SK-MEL-5 (cell line): ENCODE measurements at regions not wholly inside any gene's neighbourhood (a gene's known extent, or its start where the extent isn't known, plus 50 kb on each side); places are given as distances from the start of the nearest gene placed in this dataset.
"Not testable (repeated sequence)": the region's sequence is repeated elsewhere in the genome, so short reads cannot be mapped to it uniquely, and the experiment has no call there.

Experiments
- DNase-seq: peaks from one replicate; pipeline ENCODE4 v3.0.0-alpha.2; 2016; ENCODE audit warnings: low read depth, low spot score
- in situ Hi-C: cut with HindIII; loops from 2 replicates; pipeline ENCODE4 v1.10.0; 2016; ENCODE audit warnings: low sequenced_read_pairs, high pct_unique_total_duplicates, low pct_unique_long_range_greater_than_20kb

DNA sequence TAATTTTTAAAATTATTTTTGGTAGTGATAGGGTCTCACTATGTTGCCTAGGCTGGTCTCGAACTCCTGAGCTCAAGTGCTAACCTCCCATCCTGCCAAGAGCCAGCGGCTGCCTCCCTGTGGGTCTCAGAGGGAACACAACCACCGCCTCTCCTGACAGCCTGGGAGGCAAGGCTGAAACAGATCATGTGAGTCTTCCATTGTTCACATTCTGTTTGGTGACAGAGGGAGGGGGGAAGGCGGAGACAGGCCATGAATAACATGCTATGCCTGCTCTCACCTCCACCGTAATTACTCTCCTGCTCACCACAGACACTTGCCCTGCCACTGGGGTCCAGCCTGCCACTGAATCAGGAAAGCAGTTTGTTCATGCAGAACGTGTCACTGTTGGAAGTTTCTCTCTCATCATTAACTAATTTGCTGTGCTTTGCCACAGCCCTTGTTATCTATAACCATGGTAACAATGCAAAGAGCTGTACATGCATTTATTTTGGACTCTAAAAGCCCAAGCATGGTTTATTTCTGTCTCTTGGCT lies 78.4 kb upstream of the RASGRF1 start:
- in situ Hi-C loops: no loop called here
- peak; percentile 61 for DNase-seq

GRCh38 chr15:79167776-79168175 lies 77.2 kb upstream of the RASGRF1 start:
- no peak for DNase-seq
- in situ Hi-C loops: no loop called here

DNA sequence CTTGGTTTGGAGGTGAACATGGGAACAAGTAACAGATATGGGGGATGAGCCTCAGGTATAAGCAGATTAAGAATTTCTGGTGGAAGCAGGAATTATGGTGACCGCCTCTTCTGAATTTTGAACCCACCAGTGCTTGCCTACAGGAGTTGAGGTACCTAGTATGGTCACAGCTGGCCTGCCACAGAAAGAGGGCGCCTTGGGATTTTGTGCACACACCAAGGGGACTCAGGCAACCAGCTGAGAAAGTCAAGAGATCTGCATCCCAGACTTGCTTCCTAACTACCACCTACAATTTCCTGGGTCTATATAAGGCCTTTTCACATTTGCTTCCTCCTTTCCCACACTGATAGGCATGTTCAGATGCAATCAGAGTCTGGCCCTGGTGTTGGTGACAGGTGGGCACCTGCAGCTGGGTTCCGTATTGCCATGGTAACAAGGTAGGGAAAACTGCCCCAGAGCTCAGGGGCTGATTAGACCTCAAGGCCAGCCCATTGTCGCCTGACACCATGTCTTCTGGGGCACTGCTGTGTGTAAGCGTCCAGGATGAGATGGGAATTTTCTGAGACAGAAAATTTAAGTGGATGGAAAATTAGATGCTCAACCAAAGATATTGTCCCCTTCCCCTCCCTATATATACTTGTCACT lies 75.9 kb upstream of the RASGRF1 start:
- in situ Hi-C loops: no loop called here
- DNase-seq: no peak

DNA sequence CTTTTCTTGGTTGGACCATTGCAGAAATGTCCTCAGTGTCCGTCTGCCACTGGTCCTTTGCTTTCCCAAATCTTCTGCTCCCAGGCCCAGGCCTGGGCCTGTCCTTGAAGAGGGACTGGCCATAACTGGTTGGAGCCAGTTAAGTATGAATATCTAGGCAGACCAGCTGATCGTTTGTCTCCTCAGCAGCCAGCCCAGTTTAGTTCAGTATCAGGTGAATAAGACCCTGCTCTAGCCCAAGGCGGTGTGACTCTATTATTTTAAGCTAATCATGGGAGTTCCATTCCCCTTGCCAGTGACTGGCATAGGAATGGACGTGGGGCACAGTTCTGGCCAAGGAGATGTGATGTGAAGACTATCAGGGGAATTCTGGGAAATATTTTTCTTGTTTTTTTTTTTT lies 73.9 kb upstream of the RASGRF1 start:
- in situ Hi-C loops: no loop called here
- DNase-seq: no peak

GRCh38 chr15:79164043-79164442 lies 73.5 kb upstream of the RASGRF1 start:
- in situ Hi-C loops: no loop called here
- no peak for DNase-seq

DNA sequence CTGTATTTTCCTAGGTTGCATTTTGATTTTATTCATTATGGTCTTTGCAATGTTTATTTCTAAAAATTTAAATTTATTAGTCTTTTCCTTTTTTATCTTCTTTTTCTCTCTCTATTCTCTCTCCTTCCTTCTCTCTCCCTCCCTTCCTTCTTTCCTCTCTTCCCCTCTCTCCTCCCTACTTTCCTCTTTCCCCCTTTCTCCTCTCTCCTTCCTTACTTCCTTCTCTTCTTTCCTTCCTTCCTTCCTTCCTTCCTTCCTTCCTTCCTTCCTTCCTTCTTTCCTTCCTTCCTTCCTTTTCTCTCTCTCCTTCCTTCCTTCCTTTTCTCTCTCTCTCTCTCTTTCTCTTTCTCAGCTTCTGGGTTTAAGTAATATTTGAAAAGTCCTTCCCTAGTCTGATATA lies 72.8 kb upstream of the RASGRF1 start:
- DNase-seq: no peak
- in situ Hi-C loops: no loop called here

DNA sequence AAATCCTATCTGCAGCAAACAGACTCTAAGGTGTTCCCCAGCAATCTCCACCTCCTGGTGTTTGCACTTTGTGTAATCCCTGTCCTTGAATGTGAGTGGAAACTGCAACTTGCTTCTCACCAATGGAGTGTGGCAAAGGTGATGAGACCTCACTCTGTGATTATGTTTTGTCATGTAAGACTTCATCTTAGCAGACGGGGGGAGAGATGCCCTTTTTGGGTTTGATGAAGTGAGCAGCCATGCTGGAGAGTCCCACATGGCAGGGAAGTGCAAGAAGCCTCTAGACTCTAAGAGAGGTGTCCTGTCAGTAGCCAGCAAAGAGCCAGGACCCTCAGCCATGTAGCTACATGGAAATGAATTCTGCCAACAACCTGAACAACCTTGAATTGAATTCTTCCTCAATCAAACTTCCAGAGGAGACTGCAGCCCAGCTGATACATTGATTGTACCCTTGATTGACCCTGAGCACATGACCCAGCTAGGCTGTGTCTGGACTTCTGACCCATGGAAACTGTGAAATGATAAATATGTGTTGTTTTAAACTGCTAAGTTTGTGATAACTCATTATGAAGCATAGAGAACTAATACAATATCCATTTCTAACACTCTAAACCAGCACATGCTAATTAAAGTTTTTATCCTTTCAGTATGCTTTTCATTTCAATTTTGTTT lies 71.4 kb upstream of the RASGRF1 start:
- in situ Hi-C loops: no loop called here
- no peak for DNase-seq

DNA sequence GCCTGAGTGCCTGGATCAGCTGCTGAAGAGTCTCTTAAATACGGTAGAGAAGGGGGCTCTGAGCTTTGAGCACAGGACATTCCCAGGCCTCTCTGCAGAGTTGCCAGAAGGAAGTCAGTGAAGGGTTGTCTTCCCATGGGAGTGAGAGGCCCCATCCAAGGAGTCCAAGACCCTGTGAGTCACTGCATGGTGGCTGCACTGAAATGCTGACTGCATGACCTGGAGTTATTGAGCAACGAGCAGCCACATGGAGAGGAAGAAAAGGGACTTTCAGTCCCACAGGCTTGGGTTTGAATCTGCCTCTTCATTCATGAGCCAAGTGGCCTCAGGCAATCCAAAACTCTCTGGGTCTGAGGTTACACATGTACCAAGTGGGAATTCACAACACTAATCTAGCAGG lies 69.6 kb upstream of the RASGRF1 start:
- peak; percentile 68 for DNase-seq
- in situ Hi-C loops: no loop called here

DNA sequence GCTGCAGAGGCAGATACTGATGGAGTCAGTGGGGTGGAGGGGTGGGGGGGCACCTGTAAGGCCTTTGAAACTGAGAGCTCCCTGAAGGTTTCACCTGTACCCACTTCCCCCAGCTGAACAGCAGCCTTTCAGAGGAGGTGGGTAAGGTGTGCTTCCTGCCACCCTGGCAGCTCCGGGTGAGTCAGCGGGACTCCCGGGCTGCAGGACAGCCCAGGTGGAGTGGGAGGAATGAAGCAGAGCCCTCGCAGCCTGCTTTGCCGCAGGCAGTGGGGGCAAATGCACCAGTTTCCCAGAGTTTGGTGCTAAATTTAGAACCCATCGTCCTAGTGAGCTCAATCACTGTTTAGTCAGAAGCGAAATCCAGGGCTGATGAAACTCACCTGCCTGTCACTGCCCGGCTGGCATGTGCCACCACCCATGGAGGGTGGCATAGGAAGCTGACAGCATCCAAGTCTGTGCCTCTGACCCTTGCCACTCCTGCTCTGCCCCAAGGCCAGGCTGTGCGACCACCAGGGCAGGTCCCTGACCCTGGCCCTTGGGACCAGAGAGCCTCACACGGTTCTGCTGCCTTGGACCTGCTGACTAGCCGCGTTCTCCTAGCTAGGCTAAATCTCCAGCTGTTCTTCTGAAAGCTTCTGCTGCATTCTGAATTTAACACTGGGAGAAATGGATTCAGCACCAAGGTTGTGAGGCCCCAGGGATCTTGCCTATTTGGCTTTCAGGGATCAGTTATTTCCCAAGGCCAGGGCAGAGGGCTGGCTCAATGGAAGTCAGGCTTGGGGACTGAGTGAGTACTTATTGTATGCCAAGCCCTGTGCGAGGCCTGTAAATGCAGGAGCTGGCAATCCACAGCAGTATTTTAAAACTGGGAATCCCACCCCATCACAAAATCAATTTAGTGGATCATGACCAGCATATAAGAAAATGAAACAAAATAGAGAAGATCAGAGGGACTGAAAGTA lies 67.3 kb upstream of the RASGRF1 start:
- in situ Hi-C loops: no loop called here

DNA sequence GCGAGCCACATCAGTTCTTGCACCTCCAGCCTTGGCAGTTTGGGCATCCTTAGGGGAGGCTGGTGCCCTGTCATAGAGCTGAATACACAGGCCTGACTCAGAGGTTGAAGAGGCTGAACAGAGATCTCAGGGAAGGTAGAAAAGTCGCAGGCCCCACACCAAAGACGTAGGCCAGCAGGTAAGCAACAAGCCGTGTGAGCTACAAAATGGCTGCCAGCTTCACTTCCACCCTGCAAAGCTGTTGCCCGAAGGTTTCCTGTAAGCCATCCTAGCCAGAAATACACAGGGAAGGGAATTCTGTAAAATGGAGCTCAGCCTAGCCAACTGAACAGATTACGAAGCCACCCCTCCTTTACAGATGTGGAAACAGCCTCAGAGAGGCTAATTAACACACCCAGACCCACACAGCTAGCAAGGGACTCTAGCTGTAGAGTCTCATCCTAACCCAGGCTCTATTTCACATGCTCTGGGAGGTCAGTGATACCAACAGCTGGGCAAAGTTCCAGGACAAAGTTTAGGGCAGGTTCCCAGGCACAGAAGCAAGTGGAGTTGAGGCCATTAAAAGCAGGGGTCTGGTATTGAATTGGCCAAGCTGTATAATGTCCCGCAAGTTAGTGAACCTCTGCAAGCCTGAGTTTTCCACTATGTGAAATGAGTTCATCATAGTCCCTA lies 66.3 kb upstream of the RASGRF1 start:
- in situ Hi-C loops: no loop called here
- DNase-seq: no peak

More for the DNA sequence above, 67.3 kb upstream of the RASGRF1 start:
- no peak for DNase-seq

DNA sequence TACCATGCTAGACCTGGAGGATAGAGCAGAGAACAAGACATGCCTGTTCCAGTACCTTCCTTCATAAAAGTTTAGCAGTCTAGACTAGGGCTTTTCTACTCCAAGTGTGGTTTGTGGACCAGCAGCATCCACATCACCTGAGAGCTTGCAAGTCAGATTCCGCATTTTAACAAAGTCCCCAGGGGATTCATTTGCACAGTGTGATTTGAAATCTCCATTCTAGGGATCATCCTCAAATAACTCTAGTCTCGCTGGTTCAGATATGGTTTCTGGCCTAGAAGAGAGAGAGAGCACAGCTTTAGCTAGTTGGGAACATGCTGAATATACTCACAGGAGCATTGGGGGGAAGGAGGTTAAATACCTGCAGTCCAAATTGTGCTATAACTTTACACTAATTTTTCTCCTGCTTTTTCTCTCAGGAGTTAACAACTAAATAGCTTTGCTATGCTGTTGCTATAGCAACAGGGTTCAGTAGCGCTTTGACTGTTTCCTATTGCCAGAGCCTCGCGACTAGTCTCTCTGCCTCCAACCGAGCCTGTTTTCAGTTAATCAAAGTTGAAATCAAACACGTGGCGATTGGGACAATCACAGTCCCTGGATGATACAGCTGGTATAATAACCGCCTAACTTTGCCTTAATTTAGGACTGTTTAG lies 64.0 kb upstream of the RASGRF1 start:
- no peak for DNase-seq
- in situ Hi-C loops: no loop called here

GRCh38 chr15:79144290-79144689 lies 53.7 kb upstream of the RASGRF1 start:
- DNase-seq, in situ Hi-C loops: not testable (repeated sequence)

DNA sequence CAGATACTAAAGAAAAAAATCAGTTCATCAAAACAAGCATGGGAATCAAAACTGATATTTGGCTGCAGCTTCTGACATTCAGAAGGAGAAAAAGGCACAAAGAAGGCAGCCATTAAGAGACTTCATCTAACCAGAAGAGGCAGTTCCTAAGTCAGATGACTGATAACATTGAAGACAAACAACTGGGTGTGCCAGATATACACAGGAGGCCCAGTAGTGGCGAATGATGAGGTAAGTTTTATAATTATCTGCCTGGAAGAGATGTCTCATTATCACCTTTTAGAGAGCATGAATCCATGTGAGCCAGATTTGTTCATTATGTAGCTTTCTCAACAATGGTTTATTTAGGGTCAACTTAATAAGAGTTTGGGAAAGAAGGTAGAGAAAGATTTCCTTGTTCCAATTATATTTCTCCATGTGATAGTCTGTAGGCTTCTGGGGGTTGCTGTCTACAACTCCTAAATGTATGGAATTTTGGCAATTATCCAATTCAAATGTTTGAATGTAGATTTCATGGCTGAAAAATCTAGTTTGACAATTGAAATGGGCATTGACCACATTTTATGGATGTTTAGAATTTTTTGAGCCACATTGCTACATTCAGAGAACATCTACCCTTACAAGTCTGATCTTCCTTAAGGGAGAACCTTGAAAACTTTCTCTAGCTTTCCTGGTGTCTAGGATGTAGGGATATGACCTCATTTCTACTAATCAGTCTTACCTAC lies 50.4 kb upstream of the RASGRF1 start:
- DNase-seq: no peak
- in situ Hi-C loops: no loop called here
